Neuronal stem cell (in vitro differentiated cells): ENCODE measurements at regions not wholly inside any gene's neighbourhood (a gene's known extent, or its start where the extent isn't known, plus 50 kb on each side); places are given as distances from the start of the nearest gene placed in this dataset.

Source experiments
- DNase-seq: peaks from one replicate; pipeline ENCODE4 v3.0.0-alpha.2; 2013; ENCODE audit warnings: low spot score
- H2AFZ ChIP-seq: one replicate; pipeline ENCODE4 v1.6.1; 2013; ENCODE audit warnings: mild to moderate bottlenecking, low read length, inconsistent platforms
- H2AK5ac ChIP-seq: 2 replicates; pipeline ENCODE4 v1.6.1; 2013; ENCODE audit warnings: low read depth, mild to moderate bottlenecking, inconsistent platforms, low read length, moderate library complexity, mixed read lengths
- H2BK120ac ChIP-seq: 2 replicates; pipeline ENCODE4 v1.6.1; 2013; ENCODE audit warnings: low read depth, mild to moderate bottlenecking, inconsistent platforms, low read length, moderate library complexity, mixed read lengths
- H2BK12ac ChIP-seq: one replicate; pipeline ENCODE4 v1.6.1; 2013; ENCODE audit warnings: low read length, inconsistent platforms
- H2BK15ac ChIP-seq: 2 replicates; pipeline ENCODE4 v1.6.1; 2013; ENCODE audit warnings: mild to moderate bottlenecking, low read length, inconsistent platforms, mixed read lengths
- H2BK5ac ChIP-seq: one replicate; pipeline ENCODE4 v1.6.1; 2013; ENCODE audit warnings: inconsistent platforms, mild to moderate bottlenecking, low read length, moderate library complexity
- H3K14ac ChIP-seq: one replicate; pipeline ENCODE4 v1.6.1; 2013; ENCODE audit warnings: low read length, inconsistent platforms
- H3K18ac ChIP-seq: 2 replicates; pipeline ENCODE4 v1.6.1; 2013; ENCODE audit warnings: low read length, inconsistent platforms
- H3K23ac ChIP-seq: 2 replicates; pipeline ENCODE4 v1.6.1; 2013; ENCODE audit warnings: low read depth, mild to moderate bottlenecking, mixed read lengths, low read length, inconsistent platforms; ENCODE audit not compliant: poor library complexity
- H3K27ac ChIP-seq: replicated peaks from 3 replicates; pipeline ENCODE4 v1.5.1; 2013; ENCODE audit warnings: low read length, inconsistent platforms
- H3K27me3 ChIP-seq, 3 experiments: 2 replicates each; pipeline ENCODE4 v1.6.1; 2013; ENCODE audit warnings: low read length in 3 of 3, mild to moderate bottlenecking in 2 of 3, inconsistent platforms in 1 of 3, low read depth in 1 of 3, mixed read lengths in 1 of 3, moderate library complexity in 1 of 3; ENCODE audit not compliant: control insufficient read depth in 3 of 3, insufficient read depth in 3 of 3
- H3K36me3 ChIP-seq, 2 donors: replicated peaks in 1 of 2; 2 replicates each; pipeline ENCODE4 v1.6.1; 2013; ENCODE audit warnings: low read length in 2 of 2; ENCODE audit not compliant: control insufficient read depth in 2 of 2, insufficient read depth in 2 of 2
- H3K4ac ChIP-seq: 2 replicates; pipeline ENCODE4 v1.6.1; 2013; ENCODE audit warnings: inconsistent platforms, mild to moderate bottlenecking, low read length, moderate library complexity
- H3K4me1 ChIP-seq, 2 donors: 1 replicate in 1 of 2; 2 replicates in 1 of 2; pipeline ENCODE4 v1.6.1; 2013; ENCODE audit warnings: low read length in 2 of 2, low read depth in 1 of 2; ENCODE audit not compliant: control insufficient read depth in 2 of 2, insufficient read depth in 1 of 2
- H3K4me2 ChIP-seq: one replicate; pipeline ENCODE4 v1.6.1; 2013; ENCODE audit warnings: mild to moderate bottlenecking, low read length, inconsistent platforms; ENCODE audit not compliant: insufficient read depth, poor library complexity, severe bottlenecking
- H3K4me3 ChIP-seq, 2 donors: 2 replicates each; pipeline ENCODE4 v1.5.1; 2013; ENCODE audit warnings: low read length in 2 of 2, mild to moderate bottlenecking in 2 of 2, inconsistent platforms in 1 of 2, moderate library complexity in 1 of 2
- H3K79me1 ChIP-seq: one replicate; pipeline ENCODE4 v1.6.1; 2013; ENCODE audit warnings: low read depth, mild to moderate bottlenecking, inconsistent platforms, low read length, moderate library complexity
- H3K9ac ChIP-seq: one replicate; pipeline ENCODE4 v1.6.1; 2013; ENCODE audit warnings: mild to moderate bottlenecking, low read depth, low read length, inconsistent platforms; ENCODE audit not compliant: poor library complexity
- H3K9me3 ChIP-seq, 2 donors: replicated peaks in 1 of 2; 2 replicates each; pipeline versions ENCODE3 to v1.6.1; 2013; ENCODE audit warnings: low read length in 2 of 2, mild to moderate bottlenecking in 2 of 2, inconsistent platforms in 1 of 2, low read depth in 1 of 2, mixed read lengths in 1 of 2, moderate library complexity in 1 of 2; ENCODE audit not compliant: control insufficient read depth in 2 of 2, insufficient read depth in 1 of 2
- H4K8ac ChIP-seq: one replicate; pipeline ENCODE4 v1.6.1; 2013; ENCODE audit warnings: low read depth, mild to moderate bottlenecking, inconsistent platforms, low read length, moderate library complexity
- H4K91ac ChIP-seq: one replicate; pipeline ENCODE4 v1.6.1; 2013; ENCODE audit warnings: low read length, low read depth, mild to moderate bottlenecking, inconsistent platforms; ENCODE audit not compliant: poor library complexity
- WGBS, 2 donors: extraction: QIAGEN DNeasy Blood & Tissue Kit; methylation state at CpG; one replicate each; pipeline ENCODE4 v1.1.7; 2013; ENCODE audit warnings: missing lambda C conversion rate in 2 of 2, mixed read lengths in 1 of 2; ENCODE audit not compliant: insufficient read length in 2 of 2, insufficient replicate concordance in 1 of 2; ENCODE audit errors: extremely low coverage in 2 of 2; 5-methylcytosine and 5-hydroxymethylcytosine counted together

GRCh38 chr15:99495430-99496301, 70.1 kb upstream of the MEF2A start:
- Histone ChIP-seq H2BK12ac (no peak overlapping the region), H2BK5ac (no peak overlapping the region), H3K9ac (no peak overlapping the region), H3K27me3 (no peaks in the 10 kb centered on the region), H3K9me3 (peaks cover 0 to 5% of the 10 kb centered on the region in 2 donors), H3K18ac (peak overlapping the region; percentile 61), H3K23ac (no peak overlapping the region), H3K36me3 (no peaks in the 10 kb centered on the region), H2AFZ (peak overlapping the region; percentile 85), H4K91ac (no peak overlapping the region), H3K4ac (no peak overlapping the region), H2BK15ac (peak overlapping the region; percentile 27), H3K4me3 (no peak overlapping the region), H4K8ac (no peak overlapping the region), H3K4me2 (no peak overlapping the region), H3K79me1 (no peaks in the 10 kb centered on the region), H3K14ac (peak overlapping the region; percentile 63), H3K27ac (no peak overlapping the region), H2AK5ac (no peak overlapping the region), H2BK120ac (no peak overlapping the region), H3K4me1 (peaks cover 0 to 3% of the 10 kb centered on the region in 2 donors)
- no peak for DNase-seq
- WGBS, 2 donors = no CpG with 5 or more reads among the region's 13 CpGs

GRCh38 chr15:99496302-99496629, 69.5 kb upstream of the MEF2A start:
- H3K18ac ChIP-seq = peak overlapping the region; percentile 77
- H2BK5ac ChIP-seq = no peak overlapping the region
- no peak overlapping the region for H2BK12ac ChIP-seq
- DNase-seq = no peak
- no peaks in the 10 kb centered on the region for H3K36me3 ChIP-seq
- WGBS, 2 donors = no CpG with 5 or more reads among the region's 9 CpGs
- peak overlapping the region; percentile 85 for H2AFZ ChIP-seq
- H2BK15ac ChIP-seq = no peak overlapping the region
- no peak overlapping the region for H3K27ac ChIP-seq
- H2AK5ac ChIP-seq = no peak overlapping the region
- H3K4me2 ChIP-seq = no peak overlapping the region
- H4K91ac ChIP-seq = no peak overlapping the region
- no peaks in the 10 kb centered on the region for H3K27me3 ChIP-seq
- H3K4me3 ChIP-seq = no peak overlapping the region
- peaks cover 0 to 3% of the 10 kb centered on the region in 2 donors for H3K4me1 ChIP-seq
- H3K4ac ChIP-seq = no peak overlapping the region
- no peaks in the 10 kb centered on the region for H3K79me1 ChIP-seq
- H3K9ac ChIP-seq = peak overlapping the region; percentile 30
- no peak overlapping the region for H2BK120ac ChIP-seq
- H3K14ac ChIP-seq = no peak overlapping the region
- H3K9me3 ChIP-seq = peaks cover 0 to 5% of the 10 kb centered on the region in 2 donors
- no peak overlapping the region for H3K23ac ChIP-seq
- H4K8ac ChIP-seq = no peak overlapping the region

DNA sequence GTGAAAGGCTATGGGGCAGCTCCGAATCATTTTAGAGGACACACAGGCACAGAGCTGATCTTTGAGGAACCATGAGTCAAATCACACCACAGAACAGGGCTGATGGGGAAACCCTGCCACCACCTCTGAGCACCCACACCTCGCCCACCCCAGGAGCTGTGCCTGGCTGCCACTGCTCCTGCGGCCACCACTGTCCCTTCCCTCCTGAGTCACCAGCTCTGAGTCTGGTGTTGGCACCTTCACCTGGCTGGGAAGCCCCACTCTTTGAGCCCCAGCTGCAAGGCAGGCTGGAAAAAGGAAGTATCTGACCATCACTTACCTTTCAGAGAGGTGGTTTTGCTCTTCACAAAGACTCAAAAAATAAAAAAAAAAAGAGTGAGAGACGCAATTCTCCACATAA, 63.6 kb upstream of the MEF2A start:
- Histone ChIP-seq H4K8ac (no peak overlapping the region), H3K23ac (no peak overlapping the region), H2BK5ac (no peak overlapping the region), H3K4ac (no peak overlapping the region), H4K91ac (no peak overlapping the region), H3K9me3 (peaks cover 0 to 2% of the 10 kb centered on the region in 2 donors), H3K79me1 (no peaks in the 10 kb centered on the region), H3K27ac (no peak overlapping the region), H3K9ac (no peak overlapping the region), H3K4me2 (no peak overlapping the region), H3K14ac (no peak overlapping the region), H2AFZ (no peak overlapping the region), H2AK5ac (peak overlapping the region; percentile 72), H2BK15ac (no peak overlapping the region), H2BK12ac (no peak overlapping the region), H3K18ac (peak overlapping the region; percentile 31), H2BK120ac (no peak overlapping the region), H3K27me3 (peaks cover 0 to 9% (median 0%) of the 10 kb centered on the region in 3 experiments), H3K4me3 (no peak overlapping the region), H3K36me3 (no peaks in the 10 kb centered on the region), H3K4me1 (no peaks in the 10 kb centered on the region)
- no CpG with 5 or more reads among the region's 4 CpGs for WGBS, 2 donors
- no peak for DNase-seq

GRCh38 chr15:99502661-99503060, 63.1 kb upstream of the MEF2A start:
- DNase-seq = no peak
- Histone ChIP-seq H2BK5ac (no peak overlapping the region), H3K18ac (peak overlapping the region; percentile 54), H2BK12ac (no peak overlapping the region), H3K4me2 (no peak overlapping the region), H3K36me3 (no peaks in the 10 kb centered on the region), H2AFZ (no peak overlapping the region), H2AK5ac (no peak overlapping the region), H4K91ac (no peak overlapping the region), H3K9me3 (peaks cover 0 to 2% of the 10 kb centered on the region in 2 donors), H3K79me1 (no peaks in the 10 kb centered on the region), H3K4me1 (no peaks in the 10 kb centered on the region), H4K8ac (no peak overlapping the region), H3K14ac (no peak overlapping the region), H3K23ac (no peak overlapping the region), H3K27me3 (peaks cover 0 to 9% (median 0%) of the 10 kb centered on the region in 3 experiments), H3K4ac (no peak overlapping the region), H3K27ac (no peak overlapping the region), H2BK120ac (no peak overlapping the region), H3K4me3 (no peak overlapping the region), H3K9ac (no peak overlapping the region), H2BK15ac (no peak overlapping the region)
- no CpG with 5 or more reads among the region's 5 CpGs for WGBS, 2 donors
